ENCODE measurements at regions not wholly inside any gene's neighbourhood (a gene's known extent, or its start where the extent isn't known, plus 50 kb on each side); places are given as distances from the start of the nearest gene placed in this dataset.

DNA sequence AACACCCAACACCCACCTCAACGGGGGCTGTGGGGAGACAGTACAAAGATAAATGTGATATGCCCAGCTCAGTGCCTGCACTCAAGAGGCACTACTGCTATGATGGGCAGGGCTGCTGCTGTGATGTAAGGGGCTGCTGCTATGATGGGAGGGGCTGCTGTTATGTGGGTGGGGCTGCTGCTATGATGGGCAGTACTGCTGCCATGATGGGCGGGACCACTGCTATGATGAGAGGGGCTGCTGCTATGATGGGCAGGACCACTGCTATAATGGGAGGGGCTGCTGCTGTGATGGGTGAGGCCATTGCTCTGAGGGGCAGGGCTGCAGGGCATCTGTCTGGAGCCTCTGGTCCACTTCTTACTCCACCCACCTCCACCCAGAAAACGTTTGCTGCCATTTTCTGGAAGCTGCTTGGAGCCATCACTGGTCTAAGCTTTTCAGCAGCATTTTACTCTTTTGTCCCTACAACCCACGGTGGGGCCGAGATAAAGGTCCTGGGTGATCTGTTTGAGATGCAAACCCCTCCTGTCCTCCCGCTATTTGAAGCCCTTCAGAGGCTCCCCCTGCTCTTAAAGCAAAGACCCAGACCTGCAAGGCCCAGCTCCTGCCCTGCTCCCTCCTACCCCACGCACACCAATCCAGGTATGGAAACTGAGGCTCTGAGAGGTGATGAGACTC, 656.9 kb downstream of the PTPRU start:
- DNase-seq (ENCODE audit: low read depth), result no peak
- TF ChIP-seq, protein P1, sequence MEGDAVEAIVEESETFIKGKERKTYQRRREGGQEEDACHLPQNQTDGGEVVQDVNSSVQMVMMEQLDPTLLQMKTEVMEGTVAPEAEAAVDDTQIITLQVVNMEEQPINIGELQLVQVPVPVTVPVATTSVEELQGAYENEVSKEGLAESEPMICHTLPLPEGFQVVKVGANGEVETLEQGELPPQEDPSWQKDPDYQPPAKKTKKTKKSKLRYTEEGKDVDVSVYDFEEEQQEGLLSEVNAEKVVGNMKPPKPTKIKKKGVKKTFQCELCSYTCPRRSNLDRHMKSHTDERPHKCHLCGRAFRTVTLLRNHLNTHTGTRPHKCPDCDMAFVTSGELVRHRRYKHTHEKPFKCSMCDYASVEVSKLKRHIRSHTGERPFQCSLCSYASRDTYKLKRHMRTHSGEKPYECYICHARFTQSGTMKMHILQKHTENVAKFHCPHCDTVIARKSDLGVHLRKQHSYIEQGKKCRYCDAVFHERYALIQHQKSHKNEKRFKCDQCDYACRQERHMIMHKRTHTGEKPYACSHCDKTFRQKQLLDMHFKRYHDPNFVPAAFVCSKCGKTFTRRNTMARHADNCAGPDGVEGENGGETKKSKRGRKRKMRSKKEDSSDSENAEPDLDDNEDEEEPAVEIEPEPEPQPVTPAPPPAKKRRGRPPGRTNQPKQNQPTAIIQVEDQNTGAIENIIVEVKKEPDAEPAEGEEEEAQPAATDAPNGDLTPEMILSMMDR (IDR thresholded peaks at IDR 0.05; ENCODE audit: insufficient read depth, low read depth, low read length, missing control alignments), result no peak
- no peak overlapping the region for H3K4me3 ChIP-seq (ENCODE audit: low read length)

DNA sequence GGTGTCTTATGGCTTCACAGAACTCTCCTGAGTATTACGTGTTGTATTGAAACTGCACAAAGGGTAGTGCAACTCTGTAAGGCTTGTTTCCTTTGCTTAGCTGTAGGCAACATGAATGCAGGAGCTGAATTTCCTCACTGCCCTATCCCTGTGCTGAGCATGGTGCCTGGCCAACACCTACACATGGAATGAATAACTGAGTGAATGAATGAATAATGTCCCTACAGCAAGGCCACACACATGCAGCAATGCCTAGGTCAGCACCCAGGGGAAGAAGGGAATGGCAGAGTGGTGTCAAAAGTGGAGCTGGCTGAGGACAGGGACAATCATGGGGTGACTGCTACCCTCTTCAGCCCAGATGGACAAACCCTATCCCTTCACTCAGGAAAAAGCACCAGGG, 655.9 kb downstream of the PTPRU start:
- no peak for DNase-seq (ENCODE audit: low read depth)
- TF ChIP-seq, protein P1 (IDR thresholded peaks at IDR 0.05; ENCODE audit: insufficient read depth, low read depth, low read length, missing control alignments), result no peak
- no peak overlapping the region for H3K4me3 ChIP-seq (ENCODE audit: low read length)

- TF ChIP-seq, protein P1 (IDR thresholded peaks at IDR 0.05; ENCODE audit: insufficient read depth, low read depth, low read length, missing control alignments), result no peak
- no peak for DNase-seq (ENCODE audit: low read depth)
- H3K4me3 ChIP-seq (ENCODE audit: low read length), result no peak overlapping the region
Measured at GRCh38 chr1:29890201-29890959, 654.1 kb downstream of the PTPRU start.

GRCh38 chr1:29889776-29890175, 653.5 kb downstream of the PTPRU start:
- DNase-seq (ENCODE audit: low read depth), result no peak
- H3K4me3 ChIP-seq (ENCODE audit: low read length), result no peak overlapping the region
- TF ChIP-seq, protein P1 (IDR thresholded peaks at IDR 0.05; ENCODE audit: insufficient read depth, low read depth, low read length, missing control alignments), result no peak

- no peak for DNase-seq (ENCODE audit: low read depth)
- no peak overlapping the region for H3K4me3 ChIP-seq (ENCODE audit: low read length)
- TF ChIP-seq, protein P1 (IDR thresholded peaks at IDR 0.05; ENCODE audit: insufficient read depth, low read depth, low read length, missing control alignments), result no peak
Measured at GRCh38 chr1:29884740-29885139, 648.4 kb downstream of the PTPRU start.

DNA sequence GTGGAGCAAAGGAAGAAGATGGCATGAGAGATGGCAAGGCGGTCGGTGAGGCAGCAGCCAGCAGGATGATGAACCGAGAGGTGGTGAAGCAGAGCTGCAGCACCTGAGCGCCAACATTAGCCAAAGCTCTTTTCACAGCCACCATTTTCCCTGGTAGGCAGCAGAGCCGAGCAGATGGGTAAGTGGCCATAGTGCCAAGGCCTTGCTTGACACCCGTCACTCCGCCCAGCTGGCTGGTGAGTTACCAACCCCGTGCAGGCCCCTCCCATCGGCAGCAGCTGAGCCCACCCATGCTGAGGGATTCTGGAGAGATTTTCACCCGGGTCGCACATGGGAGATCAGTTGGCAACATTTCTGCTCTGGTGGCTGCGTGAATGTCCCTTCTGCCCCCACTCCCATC, 647.7 kb downstream of the PTPRU start:
- DNase-seq (ENCODE audit: low read depth), result no peak
- H3K4me3 ChIP-seq (ENCODE audit: low read length), result no peak overlapping the region
- TF ChIP-seq, protein P1 (IDR thresholded peaks at IDR 0.05; ENCODE audit: insufficient read depth, low read depth, low read length, missing control alignments), result no peak

All from epithelial cell of esophagus (primary cell).